Sigmoid colon (tissue), 4 donors: ENCODE measurements at regions not wholly inside any gene's neighbourhood (a gene's known extent, or its start where the extent isn't known, plus 50 kb on each side); places are given as distances from the start of the nearest gene placed in this dataset.
"Not testable (repeated sequence)": the region's sequence is repeated elsewhere in the genome, so short reads cannot be mapped to it uniquely, and the experiment has no call there.

Experiments
- EP300 ChIP-seq, 4 donors: sonication (generic); formaldehyde crosslinking; IDR thresholded peaks; one replicate each; pipeline ENCODE4 v1.6.1; 2017; ENCODE audit warnings: antibody characterized with exemption in 4 of 4
- POLR2A ChIP-seq, 2 donors: fragments of 450-650 bp; IDR thresholded peaks; one replicate each; pipeline ENCODE4 v1.6.1; 2016; ENCODE audit warnings: antibody characterized with exemption in 2 of 2, mild to moderate bottlenecking in 2 of 2, moderate library complexity in 2 of 2
- POLR2AphosphoS5 ChIP-seq, 4 donors: sonication (generic); formaldehyde crosslinking; IDR thresholded peaks; one replicate each; pipeline ENCODE4 v1.6.1; 2017; ENCODE audit warnings: antibody characterized with exemption in 4 of 4
- TF ChIP-seq, protein P1 (sequence below), 4 experiments: fragments of 450-650 bp in 3 of 4; fragments of 200-600 bp in 1 of 4; IDR thresholded peaks; one replicate each; pipeline ENCODE4 v1.5.1; 2016 to 2019; ENCODE audit warnings: antibody characterized with exemption in 4 of 4, mild to moderate bottlenecking in 3 of 4, moderate library complexity in 2 of 4

- TF ChIP-seq, protein P1, sequence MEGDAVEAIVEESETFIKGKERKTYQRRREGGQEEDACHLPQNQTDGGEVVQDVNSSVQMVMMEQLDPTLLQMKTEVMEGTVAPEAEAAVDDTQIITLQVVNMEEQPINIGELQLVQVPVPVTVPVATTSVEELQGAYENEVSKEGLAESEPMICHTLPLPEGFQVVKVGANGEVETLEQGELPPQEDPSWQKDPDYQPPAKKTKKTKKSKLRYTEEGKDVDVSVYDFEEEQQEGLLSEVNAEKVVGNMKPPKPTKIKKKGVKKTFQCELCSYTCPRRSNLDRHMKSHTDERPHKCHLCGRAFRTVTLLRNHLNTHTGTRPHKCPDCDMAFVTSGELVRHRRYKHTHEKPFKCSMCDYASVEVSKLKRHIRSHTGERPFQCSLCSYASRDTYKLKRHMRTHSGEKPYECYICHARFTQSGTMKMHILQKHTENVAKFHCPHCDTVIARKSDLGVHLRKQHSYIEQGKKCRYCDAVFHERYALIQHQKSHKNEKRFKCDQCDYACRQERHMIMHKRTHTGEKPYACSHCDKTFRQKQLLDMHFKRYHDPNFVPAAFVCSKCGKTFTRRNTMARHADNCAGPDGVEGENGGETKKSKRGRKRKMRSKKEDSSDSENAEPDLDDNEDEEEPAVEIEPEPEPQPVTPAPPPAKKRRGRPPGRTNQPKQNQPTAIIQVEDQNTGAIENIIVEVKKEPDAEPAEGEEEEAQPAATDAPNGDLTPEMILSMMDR (IDR thresholded peaks at IDR 0.05): not testable (repeated sequence)
- TF ChIP-seq EP300, POLR2AphosphoS5, POLR2A (IDR thresholded peaks at IDR 0.05): not testable (repeated sequence)
Measured at GRCh38 chr14:48258703-48259102, 583.3 kb upstream of the MDGA2 start.
